HepG2 (cell line): ENCODE measurements at regions not wholly inside any gene's neighbourhood (a gene's known extent, or its start where the extent isn't known, plus 50 kb on each side); places are given as distances from the start of the nearest gene placed in this dataset.

Experiments
- FOXJ3 ChIP-seq: sonication (generic); formaldehyde crosslinking; IDR thresholded peaks from 2 replicates; pipeline ENCODE4 v1.4.0; 2020; ENCODE audit warnings: missing genetic modification reagents, mild to moderate bottlenecking, borderline replicate concordance
- FOXP1 ChIP-seq, 2 experiments: fragments of 450-650 bp in 1 of 2; IDR thresholded peaks; 2 replicates each; pipeline ENCODE4 v1.6.1; 2017 to 2018; ENCODE audit warnings: antibody characterized with exemption in 1 of 2
- HDAC6 ChIP-seq: fragments of 200-600 bp; sonication (generic); IDR thresholded peaks from 2 replicates; pipeline ENCODE4 v1.7.0; 2017; ENCODE audit warnings: mild to moderate bottlenecking, antibody characterized with exemption, low read length, low read depth
- HNRNPL ChIP-seq: fragments of 200-400 bp; formaldehyde crosslinking; IDR thresholded peaks from 2 replicates; pipeline ENCODE4 v1.6.1; 2017; ENCODE audit warnings: mild to moderate bottlenecking, low read depth, low read length
- HNRNPLL ChIP-seq: fragments of 200-400 bp; formaldehyde crosslinking; IDR thresholded peaks from 2 replicates; pipeline ENCODE4 v1.6.1; 2017; ENCODE audit warnings: mild to moderate bottlenecking, low read depth, low read length; ENCODE audit not compliant: poor library complexity, severe bottlenecking
- IRX3 ChIP-seq: sonication (generic); formaldehyde crosslinking; IDR thresholded peaks from 2 replicates; pipeline ENCODE4 v1.8.1; 2023; ENCODE audit warnings: mild to moderate bottlenecking, low read depth, missing genetic modification reagents, borderline replicate concordance
- KAT8 ChIP-seq: IDR thresholded peaks from 2 replicates; pipeline ENCODE4 v1.6.1; 2016; ENCODE audit warnings: missing genetic modification reagents, missing compliant biosample characterization
- PBX3 ChIP-seq: sonication (generic); formaldehyde crosslinking; IDR thresholded peaks from 2 replicates; pipeline ENCODE4 v1.8.1; 2023; ENCODE audit warnings: missing genetic modification reagents, inconsistent platforms, borderline replicate concordance
- POLR2AphosphoS2 ChIP-seq: IDR thresholded peaks from 2 replicates; pipeline ENCODE4 v1.6.1; 2011; ENCODE audit warnings: low read depth, low read length, improper control_type of control experiment
- PTBP1 ChIP-seq: fragments of 200-400 bp; formaldehyde crosslinking; IDR thresholded peaks from 2 replicates; pipeline ENCODE4 v1.6.1; 2018; ENCODE audit warnings: low read length, low read depth; ENCODE audit not compliant: poor library complexity, severe bottlenecking
- TEF ChIP-seq: sonication (generic); formaldehyde crosslinking; IDR thresholded peaks from 2 replicates; pipeline ENCODE4 v1.5.0; 2020; ENCODE audit warnings: missing genetic modification reagents
- TRAFD1 ChIP-seq: sonication (generic); formaldehyde crosslinking; IDR thresholded peaks from 2 replicates; pipeline ENCODE4 v1.5.1; 2020; ENCODE audit warnings: missing genetic modification reagents, mild to moderate bottlenecking, borderline replicate concordance
- XRCC5 ChIP-seq: fragments of 200-400 bp; formaldehyde crosslinking; optimal IDR thresholded peaks from 2 replicates; pipeline ENCODE3; 2017; ENCODE audit warnings: mild to moderate bottlenecking, low read length
- ZBED4 ChIP-seq: sonication (generic); formaldehyde crosslinking; IDR thresholded peaks from 2 replicates; pipeline ENCODE4 v1.4.0; 2020; ENCODE audit warnings: missing genetic modification reagents, borderline replicate concordance
- ZBTB33 ChIP-seq: sonication (generic); formaldehyde crosslinking; IDR thresholded peaks from 2 replicates; pipeline ENCODE4 v1.4.0; 2020; ENCODE audit warnings: missing genetic modification reagents
- ZGPAT ChIP-seq: IDR thresholded peaks from 2 replicates; pipeline ENCODE4 v1.6.1; 2016; ENCODE audit warnings: mild to moderate bottlenecking
- ZMYM3 ChIP-seq: sonication (generic); formaldehyde crosslinking; IDR thresholded peaks from 2 replicates; pipeline ENCODE4 v1.5.1; 2020; ENCODE audit warnings: mild to moderate bottlenecking, missing genetic modification reagents
- ZNF331 ChIP-seq: sonication (generic); formaldehyde crosslinking; IDR thresholded peaks from 2 replicates; pipeline ENCODE4 v1.4.0; 2020; ENCODE audit warnings: missing genetic modification reagents
- ZNF878 ChIP-seq: sonication (generic); formaldehyde crosslinking; IDR thresholded peaks from 2 replicates; pipeline ENCODE4 v1.8.1; 2023; ENCODE audit warnings: mild to moderate bottlenecking, missing genetic modification reagents, moderate library complexity

- no peak for TF ChIP-seq TRAFD1 (CRISPR knock-in tag)
- no peak for TF ChIP-seq HNRNPL
- no peak for TF ChIP-seq ZBTB33
- no peak for TF ChIP-seq PTBP1
- TF ChIP-seq ZNF878 (CRISPR knock-in tag), result no peak
- no peak for TF ChIP-seq HNRNPLL
- 0 out of 2 replicates have a peak, but pooled peaks have one; percentile 43 for TF ChIP-seq ZNF331
- TF ChIP-seq POLR2AphosphoS2, result no peak
- TF ChIP-seq ZBED4 (CRISPR knock-in tag), result 0 out of 2 replicates have a peak, but pooled peaks have one; percentile 56
- peak; percentile 44; the same call in 1 of the 2 replicates for TF ChIP-seq FOXJ3 (CRISPR knock-in tag)
- no peak for TF ChIP-seq HDAC6
- TF ChIP-seq XRCC5, result peak; percentile 46
- TF ChIP-seq ZMYM3, result no peak; the same call in 1 of the 2 replicates
- no peak for TF ChIP-seq KAT8 (CRISPR knock-in tag)
- peak; percentile 95 for TF ChIP-seq TEF (CRISPR knock-in tag)
- peak; percentile 43; the same call in 1 of the 2 replicates for TF ChIP-seq ZGPAT
- TF ChIP-seq PBX3 (CRISPR knock-in tag), result no peak
- no peak for TF ChIP-seq IRX3 (CRISPR knock-in tag)
- TF ChIP-seq FOXP1 (IDR thresholded peaks at IDR 0.05), result no peak
- TF ChIP-seq FOXP1 (CRISPR knock-in tag; IDR thresholded peaks at IDR 0.05), result peak; percentile 48; the same call in 1 of the 2 replicates
Measured at GRCh38 chr2:16069663-16069932, 129.2 kb downstream of the MYCN start (continued).
